ENCODE measurements at regions not wholly inside any gene's neighbourhood (a gene's known extent, or its start where the extent isn't known, plus 50 kb on each side); places are given as distances from the start of the nearest gene placed in this dataset.

DNA sequence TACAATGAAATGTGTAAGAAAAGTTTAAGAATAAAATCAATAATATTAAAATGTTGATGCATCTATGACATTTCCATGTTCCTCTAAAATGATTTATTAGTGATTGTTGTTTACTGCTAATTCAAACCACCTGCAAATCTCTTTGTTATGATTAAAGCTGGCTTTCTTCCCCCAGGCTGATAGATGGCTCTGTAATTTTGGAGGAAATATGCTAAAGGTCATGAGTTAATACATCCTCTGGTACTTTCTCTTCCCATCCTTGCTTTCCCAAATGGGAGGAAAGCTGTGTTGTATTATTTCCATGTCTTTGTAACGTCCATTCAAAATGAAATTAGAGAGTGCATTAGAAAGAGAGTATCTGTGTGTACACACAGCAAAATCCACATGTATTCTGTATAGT lies 139.5 kb upstream of the TMCO5A start:
- no peak overlapping the region for H3K4me3 Mint-ChIP-seq
- no peak overlapping the region for H3K18ac ChIP-seq (ENCODE audit: insufficient read length, low read depth, low read length)
- H3K14ac ChIP-seq (ENCODE audit: insufficient read depth, low read length), result no peak overlapping the region
- no peak overlapping the region for H3K27ac Mint-ChIP-seq
- no peak overlapping the region for H3T11ph ChIP-seq (ENCODE audit: low read length)
- H3K56ac ChIP-seq (ENCODE audit: insufficient read length, low read depth, low read length), result no peak overlapping the region
- H3K23me2 ChIP-seq (ENCODE audit: insufficient read length, low read depth, low read length, poor library complexity, severe bottlenecking), result no peaks in the 10 kb centered on the region
- H3K9me3 ChIP-seq (ENCODE audit: control insufficient read depth, low read depth, low read length), result peaks cover 9% of the 10 kb centered on the region
- H3K79me1 ChIP-seq (ENCODE audit: insufficient read depth, low read depth, low read length, poor library complexity, severe bottlenecking), result no peaks in the 10 kb centered on the region
- no peak overlapping the region for H2BK12ac ChIP-seq (ENCODE audit: insufficient read length, low read depth, low read length)
- no peak overlapping the region for H2BK15ac ChIP-seq (ENCODE audit: low read depth, low read length)
- TF ChIP-seq, protein P1, sequence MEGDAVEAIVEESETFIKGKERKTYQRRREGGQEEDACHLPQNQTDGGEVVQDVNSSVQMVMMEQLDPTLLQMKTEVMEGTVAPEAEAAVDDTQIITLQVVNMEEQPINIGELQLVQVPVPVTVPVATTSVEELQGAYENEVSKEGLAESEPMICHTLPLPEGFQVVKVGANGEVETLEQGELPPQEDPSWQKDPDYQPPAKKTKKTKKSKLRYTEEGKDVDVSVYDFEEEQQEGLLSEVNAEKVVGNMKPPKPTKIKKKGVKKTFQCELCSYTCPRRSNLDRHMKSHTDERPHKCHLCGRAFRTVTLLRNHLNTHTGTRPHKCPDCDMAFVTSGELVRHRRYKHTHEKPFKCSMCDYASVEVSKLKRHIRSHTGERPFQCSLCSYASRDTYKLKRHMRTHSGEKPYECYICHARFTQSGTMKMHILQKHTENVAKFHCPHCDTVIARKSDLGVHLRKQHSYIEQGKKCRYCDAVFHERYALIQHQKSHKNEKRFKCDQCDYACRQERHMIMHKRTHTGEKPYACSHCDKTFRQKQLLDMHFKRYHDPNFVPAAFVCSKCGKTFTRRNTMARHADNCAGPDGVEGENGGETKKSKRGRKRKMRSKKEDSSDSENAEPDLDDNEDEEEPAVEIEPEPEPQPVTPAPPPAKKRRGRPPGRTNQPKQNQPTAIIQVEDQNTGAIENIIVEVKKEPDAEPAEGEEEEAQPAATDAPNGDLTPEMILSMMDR (conservative IDR thresholded peaks at IDR 0.05), result no peak
- H4K20me1 ChIP-seq (ENCODE audit: control insufficient read depth, insufficient read depth, insufficient read length), result no peaks in the 10 kb centered on the region
- no peak for DNase-seq
- H3K27me3 Mint-ChIP-seq (ENCODE audit: low read depth), result no peaks in the 10 kb centered on the region
- no peak overlapping the region for H2AK5ac ChIP-seq (ENCODE audit: insufficient read length, low read length)
- H3K27me3 ChIP-seq (ENCODE audit: insufficient read depth, low read length), result no peaks in the 10 kb centered on the region
- H3K4me2 ChIP-seq (ENCODE audit: insufficient read depth, insufficient read length, low read length), result no peak overlapping the region
- H4K5ac ChIP-seq (ENCODE audit: insufficient read length, low read depth, low read length), result no peak overlapping the region
- WGBS (ENCODE audit: extremely low coverage, insufficient read length, low lambda C conversion rate), result no CpG with 5 or more reads among the region's 1 CpG
- H3K79me2 ChIP-seq (ENCODE audit: insufficient read depth, low read length), result no peaks in the 10 kb centered on the region
- H3K9ac ChIP-seq (ENCODE audit: extremely low read depth, insufficient read length, low read length), result no peak overlapping the region
- H3K4me1 ChIP-seq (ENCODE audit: insufficient read depth, low read length), result peaks cover 5% of the 10 kb centered on the region
- H2AFZ ChIP-seq (ENCODE audit: low read length), result no peak overlapping the region
- no peak overlapping the region for H2BK20ac ChIP-seq (ENCODE audit: low read depth, low read length, poor library complexity, severe bottlenecking)
- no peak overlapping the region for H4K8ac ChIP-seq (replicated peaks; ENCODE audit: insufficient read length, low read depth, low read length)
- H3K4ac ChIP-seq (ENCODE audit: low read depth, low read length), result no peak overlapping the region
- peaks cover 0 to 4% (median 2%) of the 10 kb centered on the region in 3 experiments; a peak in 3 of 7 replicates for H3K36me3 Mint-ChIP-seq (ENCODE audit: insufficient read depth in 1 of 3, low read depth in 3 of 3)
- no peak overlapping the region for H2BK120ac ChIP-seq (ENCODE audit: low read depth, low read length, poor library complexity, severe bottlenecking)
- H3K27ac ChIP-seq (ENCODE audit: insufficient read length, low read depth, low read length), result no peak overlapping the region
- H4K91ac ChIP-seq (ENCODE audit: insufficient read length, low read depth, low read length), result no peak overlapping the region
- H3K9me3 Mint-ChIP-seq, result peaks cover 12 to 13% of the 10 kb centered on the region in 2 experiments
- H2BK5ac ChIP-seq (ENCODE audit: insufficient read length, low read length), result no peak overlapping the region
- no peak overlapping the region for H3K23ac ChIP-seq (ENCODE audit: insufficient read length, low read depth, low read length)
- peaks cover 8 to 11% of the 10 kb centered on the region in 2 experiments for H3K4me1 Mint-ChIP-seq
